Stimulated activated CD4-positive, alpha-beta T cell treated with anti-CD3 and anti-CD28 coated beads, Interleukin-2, amount 100 ng/mL, for 48 hours (primary cell): ENCODE measurements at regions not wholly inside any gene's neighbourhood (a gene's known extent, or its start where the extent isn't known, plus 50 kb on each side); places are given as distances from the start of the nearest gene placed in this dataset.

Experiments
- DNase-seq, 2 donors: peaks; one replicate each; pipeline ENCODE4 v3.0.0-alpha.2; 2020

DNA sequence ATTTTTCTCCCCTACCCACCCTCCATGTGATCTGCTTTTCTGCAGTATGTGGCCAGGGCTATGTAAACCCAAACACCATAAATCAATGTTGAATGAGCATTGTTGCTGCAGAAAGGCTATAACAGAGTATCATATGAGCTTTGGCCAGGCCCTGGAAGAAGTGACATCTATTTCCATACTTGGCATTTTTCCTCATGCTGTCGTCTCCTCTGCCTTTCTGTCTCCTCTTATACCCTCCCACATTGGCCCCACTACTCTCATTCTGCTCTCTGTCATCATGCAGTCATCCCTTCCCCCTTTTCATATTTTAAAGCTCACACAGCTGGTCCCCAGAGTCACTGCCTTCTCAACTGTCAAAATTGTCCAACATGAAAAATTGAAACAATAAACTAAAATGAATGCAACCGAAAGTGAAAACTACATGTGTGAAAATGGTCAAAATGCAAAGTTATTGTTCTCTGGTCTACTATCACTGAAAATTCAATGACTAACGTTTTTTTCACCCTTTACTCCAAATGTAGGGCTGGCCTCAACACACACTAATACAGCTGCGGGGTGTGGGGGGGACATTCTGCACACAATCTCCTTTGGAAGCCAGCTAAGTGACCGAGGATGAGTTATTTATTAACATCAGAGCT, 290.7 kb upstream of the TMPO start:
- no peak for DNase-seq

DNA sequence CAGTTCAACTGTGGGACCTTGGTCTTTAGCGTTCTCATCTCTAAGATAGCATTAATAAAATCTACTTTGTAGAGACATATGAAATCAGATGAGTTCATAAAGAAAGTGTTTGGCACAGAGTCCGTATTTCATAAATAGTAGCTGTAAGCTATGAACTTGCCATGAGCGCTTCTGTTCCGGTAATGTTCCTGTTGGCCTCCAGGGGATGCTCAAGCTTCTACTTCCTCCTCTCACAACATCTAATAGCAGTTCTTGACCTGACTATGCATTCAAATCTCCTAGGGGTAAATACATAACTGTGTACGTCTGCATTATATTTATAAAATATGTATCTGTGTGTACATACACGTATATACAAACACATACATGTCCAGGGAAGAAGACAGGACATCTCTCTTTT, 288.2 kb upstream of the TMPO start:
- no peak for DNase-seq

DNA sequence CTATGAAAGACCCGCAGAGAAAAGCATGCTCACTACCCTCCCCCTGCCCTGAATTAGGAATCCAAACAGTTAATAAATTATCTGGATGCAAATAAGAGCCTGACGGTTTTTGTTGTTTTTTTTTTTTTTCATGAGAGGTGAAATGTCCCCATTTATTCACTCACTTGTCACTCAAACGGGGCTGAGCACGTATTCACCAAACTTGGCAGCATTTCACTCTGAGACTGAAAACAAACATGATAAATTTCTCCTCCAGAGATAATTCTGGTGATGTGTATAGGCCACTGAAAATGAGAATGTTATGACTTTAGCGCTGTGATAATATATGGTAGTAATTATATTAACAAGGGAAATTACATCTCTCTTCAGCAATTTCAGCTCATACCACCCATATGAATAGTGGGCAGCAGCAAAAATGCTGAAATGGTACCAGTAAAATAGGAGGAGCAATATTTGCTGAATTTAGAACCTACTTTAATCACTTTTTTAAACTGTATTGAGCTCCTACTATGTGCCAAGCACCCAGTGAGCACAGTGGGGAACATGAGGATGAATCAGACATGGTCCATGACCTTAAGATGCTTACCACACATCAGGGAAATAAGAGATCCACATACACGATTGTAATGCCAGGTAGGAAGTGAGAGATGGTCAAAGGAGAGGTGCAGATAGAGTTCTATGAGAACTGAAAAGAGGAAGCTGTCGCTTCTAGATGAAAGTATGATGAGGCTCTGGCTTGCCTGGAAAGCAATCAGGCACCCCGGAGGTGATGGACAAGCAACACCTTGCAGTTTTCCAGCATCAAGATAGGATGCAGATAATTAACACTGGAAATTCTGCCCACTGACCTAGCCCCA, 286.5 kb upstream of the TMPO start:
- no peak for DNase-seq

DNA sequence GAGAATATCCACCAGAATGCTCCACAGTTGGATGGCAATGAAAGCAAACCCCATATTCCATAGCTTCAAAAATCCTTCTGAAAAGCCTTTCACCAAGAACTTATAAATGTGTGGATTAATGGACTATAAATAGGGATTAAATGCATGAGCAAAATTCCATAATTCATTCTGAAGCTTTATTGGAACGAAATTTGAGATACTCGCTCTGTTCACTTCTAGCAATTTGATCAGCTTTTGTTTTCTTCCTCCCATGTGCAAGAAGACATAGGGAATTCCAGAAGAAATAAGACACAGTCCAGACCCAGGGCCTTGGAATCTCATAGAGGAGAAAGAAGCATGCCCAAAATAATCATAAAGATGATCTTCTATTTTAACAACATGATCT, 285.9 kb upstream of the TMPO start:
- no peak for DNase-seq

DNA sequence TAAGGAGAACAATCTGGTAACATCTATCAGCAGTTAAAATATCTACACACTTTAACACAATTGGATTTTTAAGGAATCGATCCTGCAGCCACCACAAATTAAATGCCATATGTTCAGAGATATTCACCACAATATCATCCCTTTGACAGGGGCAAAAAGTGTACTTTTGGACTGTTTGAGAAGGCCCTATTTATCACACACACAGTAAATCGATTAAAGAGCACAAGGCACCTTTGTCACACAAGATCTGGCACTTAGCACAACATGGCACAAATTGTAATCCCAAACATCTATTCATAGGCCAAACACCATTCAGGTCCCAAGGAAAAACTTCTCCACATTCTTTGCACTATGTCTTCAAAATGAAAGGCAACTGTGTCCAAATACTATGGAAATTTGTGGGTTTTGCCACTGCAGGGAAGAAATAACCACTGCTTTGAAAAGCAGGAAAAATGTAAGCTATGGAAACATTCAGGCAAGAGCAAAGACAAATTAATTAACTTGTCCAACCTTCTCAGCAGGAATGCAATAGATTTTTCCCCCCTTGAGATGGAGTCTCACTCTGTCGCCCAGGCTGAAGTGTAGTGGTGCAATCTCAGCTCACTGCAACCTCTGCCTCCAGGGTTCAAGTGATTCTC, 282.5 kb upstream of the TMPO start:
- DNase-seq = no peak

DNA sequence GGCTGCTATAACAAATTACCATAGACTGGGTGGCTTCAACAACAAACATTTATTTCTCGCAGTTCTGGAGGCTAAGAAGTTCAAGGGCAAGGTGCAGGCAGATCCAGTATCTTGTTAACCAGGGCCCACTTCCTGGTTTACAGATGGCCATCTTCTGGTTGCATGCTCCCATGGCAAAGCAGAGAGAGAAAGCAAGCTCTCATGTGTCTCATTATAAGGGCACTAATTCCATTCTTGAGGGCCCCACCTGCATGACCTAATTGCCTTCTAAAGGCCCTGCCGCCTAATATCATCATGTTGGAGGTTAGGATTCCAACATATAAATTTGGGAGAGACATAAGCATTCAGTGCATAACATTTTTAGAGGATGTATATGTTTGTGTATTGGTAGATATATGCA, 280.1 kb upstream of the TMPO start:
- no peak for DNase-seq

DNA sequence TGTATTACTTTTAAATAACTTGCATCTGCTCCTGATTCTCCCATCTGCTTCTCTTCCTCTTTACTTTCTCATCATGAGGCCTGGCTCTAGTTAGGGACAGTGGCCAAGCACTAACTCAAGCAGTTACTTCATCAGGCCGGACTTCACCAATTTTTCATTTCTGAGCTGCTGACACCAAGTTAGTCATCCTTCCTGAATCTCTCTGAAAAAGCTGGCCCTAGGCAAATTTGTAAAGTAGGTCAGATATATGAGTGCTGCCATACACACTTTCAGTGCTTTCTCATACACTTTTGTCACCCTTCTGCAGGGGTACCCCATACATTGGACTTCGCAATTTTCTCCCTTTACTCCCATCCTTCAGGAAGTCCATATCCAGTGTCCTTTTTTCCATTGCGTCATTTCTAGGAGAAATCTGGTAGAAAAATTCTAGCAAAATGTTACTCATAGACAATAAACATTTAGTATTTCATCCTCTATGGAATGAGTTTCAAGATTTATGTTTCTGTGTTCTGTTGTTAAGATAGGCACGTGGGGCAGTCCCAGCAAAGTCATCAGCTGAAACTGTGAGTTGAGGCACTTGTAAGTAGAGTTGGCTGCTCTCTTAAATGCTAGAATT, 276.8 kb upstream of the TMPO start:
- DNase-seq = no peak

DNA sequence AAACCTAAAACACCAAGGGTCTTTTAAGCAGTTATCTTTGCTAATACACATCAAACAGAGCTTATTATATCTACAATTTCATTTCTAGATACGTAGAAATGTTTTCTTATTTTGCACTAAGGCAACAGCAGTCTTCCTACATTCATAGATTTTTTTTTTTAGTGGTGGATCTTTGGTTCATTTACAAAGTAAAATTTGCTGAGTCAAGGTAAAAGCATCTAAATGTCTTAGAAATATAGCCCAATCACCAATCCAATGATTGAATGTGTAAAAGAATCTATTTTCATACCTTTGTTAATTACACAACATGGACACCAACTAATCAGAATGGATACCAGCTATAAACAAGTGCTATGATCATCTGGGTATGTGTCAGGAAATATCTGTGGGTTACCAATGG, 272.2 kb upstream of the TMPO start:
- no peak for DNase-seq

DNA sequence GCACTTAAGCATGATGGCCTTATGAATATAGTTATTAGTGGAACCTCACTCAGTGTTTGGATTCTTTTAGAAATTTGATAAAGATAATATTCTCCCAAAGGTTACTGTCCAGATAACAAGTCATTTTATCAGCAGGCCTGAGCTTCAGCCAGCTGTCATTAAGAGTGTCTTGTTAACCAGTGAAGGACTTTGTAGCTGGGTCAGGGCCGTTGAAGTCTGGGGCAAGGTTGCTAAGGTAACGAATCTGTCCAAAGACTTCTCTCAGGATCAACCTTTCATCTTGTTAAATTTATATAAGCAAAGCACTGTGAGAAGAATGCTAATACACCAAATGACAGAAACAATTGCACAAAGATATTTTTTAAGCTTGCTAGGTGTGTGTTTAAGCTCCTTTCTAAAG, 271.3 kb upstream of the TMPO start:
- no peak for DNase-seq

DNA sequence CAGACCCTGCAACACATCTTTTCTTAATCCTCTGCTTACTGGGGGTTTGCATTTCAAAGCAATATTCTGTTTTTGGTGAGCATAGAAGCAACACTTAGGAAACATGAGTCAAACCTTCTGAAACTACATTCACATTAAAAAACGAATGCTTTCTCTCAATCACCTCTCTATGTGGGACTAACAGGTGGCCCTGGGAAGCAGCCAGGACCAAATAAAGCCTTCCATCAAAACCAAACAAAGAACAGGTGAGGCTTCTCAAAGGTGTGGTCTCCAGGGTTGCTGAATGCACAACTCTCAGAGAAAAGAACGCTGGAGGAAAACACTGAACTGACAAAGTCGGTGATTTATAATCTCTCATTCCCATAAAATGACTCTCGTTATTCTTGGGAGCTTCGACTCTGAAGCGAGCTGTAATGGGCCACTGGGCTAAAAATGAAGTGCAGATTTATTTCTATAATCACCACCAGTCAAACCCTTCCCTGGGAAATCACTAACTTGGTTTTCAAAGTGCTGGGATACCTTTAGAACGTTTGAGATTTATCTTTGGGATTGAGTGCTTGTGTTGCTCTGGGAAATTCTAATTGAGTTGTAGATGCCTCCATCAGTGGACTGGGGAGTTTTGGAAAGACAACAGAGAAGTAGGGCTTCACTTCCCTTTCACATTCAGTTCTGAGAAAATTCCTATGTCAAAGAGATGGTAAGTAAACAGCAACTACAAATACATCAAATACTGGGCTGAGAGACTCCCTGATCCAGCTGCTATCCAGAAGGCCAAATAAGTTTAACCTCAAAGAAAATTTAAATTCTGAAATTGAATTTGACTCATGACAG, 262.0 kb upstream of the TMPO start:
- DNase-seq = no peak

DNA sequence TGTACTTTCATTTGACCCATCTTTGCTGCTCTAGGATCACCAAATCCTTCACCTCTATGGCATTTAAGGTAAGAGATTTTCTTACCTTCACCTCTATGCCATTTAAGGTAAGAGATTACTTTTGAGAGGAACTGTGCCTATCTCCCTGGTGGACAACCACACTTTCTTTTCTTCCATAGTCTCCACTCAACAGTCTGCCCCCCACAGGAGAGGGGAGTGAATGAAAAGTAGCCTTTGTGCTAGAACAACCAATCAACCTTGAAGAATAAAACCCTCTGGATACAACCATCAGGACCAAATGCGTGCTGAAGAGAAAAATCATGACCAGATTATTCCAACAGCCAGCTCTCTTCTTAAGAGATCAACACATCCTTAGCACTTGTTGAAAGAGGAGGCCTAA, 258.6 kb upstream of the TMPO start:
- no peak for DNase-seq

DNA sequence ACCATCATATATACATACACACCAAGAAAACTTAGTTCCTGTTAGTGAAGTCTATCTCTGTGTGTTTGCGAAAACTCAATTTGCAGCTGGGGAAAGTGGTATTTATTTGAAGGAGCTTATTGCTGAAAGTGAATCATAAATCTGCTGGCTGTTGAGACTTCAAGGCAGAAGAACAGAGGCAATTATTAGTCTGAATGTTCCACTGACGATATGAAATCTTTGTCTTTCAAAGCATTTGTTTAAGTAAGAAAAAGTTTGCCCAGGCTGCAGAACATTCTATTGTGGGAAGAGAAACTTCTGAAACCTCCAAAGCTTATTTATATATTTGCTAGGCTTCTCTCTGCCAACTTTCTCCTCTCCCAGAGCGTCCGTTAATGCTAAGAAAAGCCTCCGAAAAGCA, 255.7 kb upstream of the TMPO start:
- no peak for DNase-seq

DNA sequence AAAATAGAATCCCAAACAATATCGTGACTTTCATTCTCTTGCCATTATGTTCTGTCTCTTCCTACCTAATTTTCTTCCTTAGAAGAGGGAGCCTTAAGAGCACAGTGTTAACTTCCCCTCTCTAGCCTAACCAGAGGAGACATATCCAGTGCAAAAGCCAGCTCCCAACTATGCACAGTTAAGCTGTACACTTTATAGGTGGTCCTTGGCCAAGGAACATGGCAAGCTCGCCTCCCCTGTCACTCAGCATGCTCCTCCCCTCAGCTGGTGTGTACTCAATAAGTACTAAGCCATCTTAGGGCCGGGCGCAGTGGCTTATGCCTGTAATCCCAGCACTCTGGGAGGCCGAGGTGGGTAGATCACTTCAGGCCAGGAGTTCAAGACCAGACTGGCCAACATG, 255.1 kb upstream of the TMPO start:
- no peak for DNase-seq

DNA sequence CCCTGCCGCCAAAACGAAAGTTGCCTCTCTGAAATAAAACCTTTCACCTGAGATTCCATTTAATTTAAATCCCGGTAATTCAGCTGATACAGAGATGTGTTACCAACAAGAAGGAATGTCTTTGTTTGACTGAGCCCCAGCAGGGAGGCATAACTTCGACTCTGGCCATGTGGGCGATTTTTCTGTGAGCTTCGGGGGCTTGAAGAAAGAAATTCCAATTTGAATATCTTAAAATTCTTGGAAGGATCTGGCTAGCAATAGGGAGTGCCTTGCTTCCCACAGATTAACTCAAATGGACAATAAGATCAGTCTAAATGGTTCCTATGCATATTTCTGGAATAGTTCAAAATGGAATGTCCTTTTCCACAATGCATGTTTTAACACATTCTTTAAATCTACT, 252.5 kb upstream of the TMPO start:
- DNase-seq = no peak

DNA sequence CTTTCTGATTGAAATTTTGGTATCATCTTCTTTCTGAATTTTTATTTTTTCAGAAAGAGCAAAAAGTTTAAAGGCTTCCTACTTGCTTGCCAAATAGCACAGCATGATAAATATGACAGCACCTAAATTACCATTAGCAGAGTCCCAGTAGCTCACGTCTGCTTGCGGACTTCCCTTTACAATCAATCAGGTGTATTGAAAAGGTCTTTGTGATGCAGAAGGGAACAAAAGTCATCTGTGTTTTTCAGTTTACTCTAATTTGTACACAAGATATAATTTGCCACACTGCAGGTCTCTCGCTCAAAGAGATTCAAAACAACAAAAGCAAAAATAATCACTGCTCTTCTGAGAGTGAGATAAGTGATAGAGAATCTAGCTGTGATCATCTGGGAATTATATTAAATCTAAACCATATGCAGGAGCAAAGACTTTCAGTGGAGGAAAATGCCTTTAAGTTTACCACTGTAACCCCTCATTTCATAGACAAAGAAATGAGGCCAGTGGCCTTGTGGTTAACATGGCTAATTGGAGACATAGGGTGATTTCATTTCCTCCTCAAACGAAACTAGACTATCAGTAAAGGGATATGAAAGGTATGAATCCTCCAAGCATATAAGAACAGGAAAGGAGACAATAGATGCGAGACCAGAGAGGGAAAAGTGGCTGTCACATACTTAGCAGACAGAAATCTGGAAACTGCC, 240.8 kb upstream of the TMPO start:
- DNase-seq = no peak

DNA sequence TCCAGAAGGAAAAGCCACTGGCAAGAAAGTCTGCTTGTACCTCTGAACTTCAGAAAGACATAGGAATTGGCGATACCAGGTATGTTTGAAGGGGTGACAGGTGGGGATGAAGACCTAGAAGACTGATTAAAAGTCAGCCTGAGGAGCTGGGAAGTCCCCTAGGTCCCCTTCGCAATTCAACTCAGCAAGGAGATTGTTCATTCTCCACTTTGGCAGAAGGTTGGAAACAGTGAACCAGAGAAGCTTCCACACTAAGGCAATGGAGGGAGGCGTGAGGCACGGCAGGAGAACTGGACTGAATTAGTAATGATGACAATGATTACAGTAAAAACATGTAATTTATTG, 240.3 kb upstream of the TMPO start:
- no peak for DNase-seq

DNA sequence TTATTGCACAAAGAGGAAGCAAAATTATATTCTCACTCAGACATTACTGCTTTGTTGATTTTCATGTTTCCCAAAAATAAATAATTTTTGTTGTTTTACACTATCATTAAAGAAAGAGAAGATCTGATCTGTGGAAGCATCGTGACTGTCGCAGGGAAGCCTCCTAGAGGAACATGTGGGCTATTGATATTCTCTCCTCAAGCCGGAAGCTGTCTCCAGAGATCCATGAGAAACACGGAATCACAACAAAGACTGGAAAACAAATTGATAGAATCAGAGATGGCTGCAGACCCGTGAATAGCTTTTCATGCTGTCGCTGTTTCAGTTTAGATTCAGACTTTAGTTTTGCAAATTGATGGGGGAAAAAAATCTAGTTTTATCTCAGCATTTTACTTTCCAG, 235.2 kb upstream of the TMPO start:
- DNase-seq = no peak

DNA sequence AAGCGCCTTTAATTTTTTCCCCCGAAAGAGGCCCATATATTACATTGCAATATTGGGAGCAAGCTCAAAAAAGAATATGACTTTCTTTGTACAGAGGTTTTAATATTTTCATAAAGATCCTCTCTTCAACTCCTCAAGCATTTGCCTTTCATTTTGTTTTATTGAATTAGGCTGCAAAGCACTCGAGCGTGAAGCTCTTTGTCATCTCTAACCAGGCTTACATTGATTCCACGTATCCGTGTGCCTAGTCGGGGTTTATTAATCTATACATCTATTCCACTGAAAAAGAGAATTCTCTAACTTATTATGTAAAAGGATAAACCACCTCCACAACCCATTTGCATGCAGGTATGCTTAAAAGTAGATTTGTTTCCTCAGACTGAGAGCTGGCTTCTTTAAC, 234.8 kb upstream of the TMPO start:
- no peak for DNase-seq

DNA sequence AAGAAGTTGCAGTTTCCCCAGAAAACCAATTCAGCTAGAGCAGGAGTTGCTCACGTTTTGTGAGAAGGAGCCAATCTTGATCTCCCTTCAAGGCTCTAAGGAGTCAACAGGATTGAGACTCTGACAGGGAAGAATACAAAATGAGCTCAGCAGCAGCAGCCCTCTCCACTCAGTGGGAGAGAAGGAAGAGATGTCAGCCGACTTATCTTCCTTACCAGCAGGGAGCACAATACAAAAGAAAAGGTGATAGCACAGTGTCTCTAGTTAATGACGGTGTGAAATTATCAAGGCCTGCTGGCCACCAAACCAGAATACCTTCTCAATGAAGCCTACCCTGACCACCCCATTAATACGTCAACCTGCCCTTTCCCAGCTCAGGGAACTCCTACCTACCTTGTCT, 223.6 kb upstream of the TMPO start:
- no peak for DNase-seq

DNA sequence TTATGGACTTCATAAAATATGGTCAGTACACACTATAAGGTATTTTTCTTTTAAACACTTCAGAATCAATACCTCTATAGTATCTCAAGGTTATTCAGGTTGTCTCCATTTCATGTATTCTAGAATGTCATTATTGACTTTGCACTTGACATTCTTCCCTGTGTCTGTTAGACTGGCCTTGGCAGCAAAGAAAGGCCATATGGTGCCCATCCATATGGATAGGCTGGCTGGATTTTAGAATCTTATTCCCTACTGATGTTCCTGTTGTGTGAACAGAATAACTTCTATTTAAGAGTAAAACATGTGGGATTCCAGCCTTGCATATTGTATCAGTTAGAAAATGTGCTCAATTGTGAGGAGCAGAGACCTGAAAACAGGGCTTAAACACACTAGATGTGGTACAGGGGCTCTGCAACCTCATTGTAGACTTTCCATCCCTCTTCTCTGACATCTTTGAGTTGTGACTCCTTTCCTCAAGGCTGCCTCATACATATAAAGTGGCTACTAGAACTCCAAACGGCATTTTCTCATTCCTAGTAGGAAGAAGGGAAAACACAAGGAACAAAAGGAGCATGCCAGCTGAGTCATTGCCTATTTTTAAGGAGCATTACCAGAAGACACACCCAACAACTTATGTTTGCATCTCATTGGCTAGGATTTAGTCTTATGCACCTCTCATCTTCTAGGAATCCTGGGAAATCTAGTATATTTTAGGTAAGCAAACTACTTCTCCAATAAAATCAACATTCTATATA, 221.2 kb upstream of the TMPO start:
- DNase-seq = no peak

DNA sequence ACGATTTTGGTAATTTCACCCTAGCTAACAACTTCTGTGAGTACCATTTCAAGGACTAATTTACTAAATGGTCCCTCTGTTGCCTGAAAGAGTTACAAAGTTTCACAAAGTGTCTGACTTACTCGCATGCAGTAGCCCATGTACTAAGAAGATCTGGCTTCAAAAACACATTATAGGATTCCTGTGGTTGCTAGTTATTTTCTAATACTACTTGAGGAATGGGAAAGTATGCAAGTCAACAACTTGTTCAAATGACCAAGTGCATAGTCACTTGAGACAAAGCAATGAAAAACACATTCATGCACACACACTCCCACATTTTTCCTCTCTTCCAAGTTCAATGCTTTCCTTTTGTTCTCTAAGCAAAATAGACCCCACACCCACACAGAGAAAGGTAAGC, 219.7 kb upstream of the TMPO start:
- no peak for DNase-seq
